ENCODE measurements at regions not wholly inside any gene's neighbourhood (a gene's known extent, or its start where the extent isn't known, plus 50 kb on each side); places are given as distances from the start of the nearest gene placed in this dataset.
A peak's percentile ranks its signal among the peaks of the same experiment; 100 is the strongest.

DNA sequence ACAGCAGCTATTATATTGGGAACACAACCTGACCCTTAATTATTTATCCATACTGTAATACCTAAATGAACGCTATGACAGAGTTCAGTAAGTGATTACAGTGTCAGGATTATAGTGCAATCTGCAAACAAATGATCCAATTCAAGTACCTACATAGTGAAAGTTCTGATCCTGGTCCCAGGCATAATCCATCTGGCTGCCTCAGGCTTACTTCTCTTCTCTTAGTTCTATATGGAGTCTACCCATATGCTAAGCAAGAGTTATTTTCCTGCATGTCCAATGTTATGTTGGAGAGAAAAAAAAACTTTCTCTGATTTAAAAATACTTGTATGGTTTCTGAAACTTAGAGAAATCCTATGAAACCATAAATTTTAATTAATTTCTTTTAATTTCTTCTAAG is 1487.7 kb upstream of the SLC10A2 start:
- no peaks in the 10 kb centered on the region for H3K27me3 ChIP-seq
- no peaks in the 10 kb centered on the region for H3K4me1 ChIP-seq
- DNase-seq, result no peak
- no peaks in the 10 kb centered on the region for H3K36me3 ChIP-seq
- H3K27ac ChIP-seq, result no peak overlapping the region
- H3K9me3 ChIP-seq, result no peaks in the 10 kb centered on the region
- TF ChIP-seq POLR2A (IDR thresholded peaks at IDR 0.05) (no peak), CTCF (IDR thresholded peaks at IDR 0.05) (no peak)
- intact Hi-C loops (cut with DNase I), result no loop called here
- H3K4me3 ChIP-seq (replicated peaks in 1 of 3), result no peak overlapping the region
- whole genome bisulfite sequencing, 2 donors, result 94 to 100% methylated on average over 1 of the region's 1 CpG

DNA sequence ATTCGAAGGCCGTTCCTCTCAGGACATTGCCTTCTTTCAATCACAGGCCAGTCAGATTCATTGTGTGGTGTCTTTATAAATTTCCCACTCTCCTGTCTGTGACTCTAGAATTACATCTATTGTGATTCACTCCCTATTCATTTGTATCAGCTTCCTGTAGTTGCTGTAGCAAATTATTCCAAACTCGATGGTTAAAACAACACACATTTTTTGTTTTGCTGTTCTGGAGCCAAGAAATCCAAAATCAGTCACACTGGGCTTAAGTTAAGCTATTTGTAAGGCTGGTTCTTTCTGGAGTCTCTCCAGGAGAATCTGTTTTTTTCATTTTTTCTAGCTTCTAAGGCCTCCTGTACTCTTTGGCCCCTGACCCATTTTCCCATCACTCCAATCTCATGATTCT is 1487.0 kb upstream of the SLC10A2 start:
- no peaks in the 10 kb centered on the region for H3K9me3 ChIP-seq
- H3K4me1 ChIP-seq, result no peaks in the 10 kb centered on the region
- no peak overlapping the region for H3K4me3 ChIP-seq (replicated peaks in 1 of 3)
- 61 to 64% methylated on average over 3 of the region's 3 CpGs for WGBS, 2 donors
- no peaks in the 10 kb centered on the region for H3K36me3 ChIP-seq
- intact Hi-C loops (cut with DNase I), result no loop called here
- H3K27ac ChIP-seq, result no peak overlapping the region
- no peak for DNase-seq
- no peaks in the 10 kb centered on the region for H3K27me3 ChIP-seq
- TF ChIP-seq CTCF (IDR thresholded peaks at IDR 0.05) (no peak), POLR2A (IDR thresholded peaks at IDR 0.05) (no peak)

DNA sequence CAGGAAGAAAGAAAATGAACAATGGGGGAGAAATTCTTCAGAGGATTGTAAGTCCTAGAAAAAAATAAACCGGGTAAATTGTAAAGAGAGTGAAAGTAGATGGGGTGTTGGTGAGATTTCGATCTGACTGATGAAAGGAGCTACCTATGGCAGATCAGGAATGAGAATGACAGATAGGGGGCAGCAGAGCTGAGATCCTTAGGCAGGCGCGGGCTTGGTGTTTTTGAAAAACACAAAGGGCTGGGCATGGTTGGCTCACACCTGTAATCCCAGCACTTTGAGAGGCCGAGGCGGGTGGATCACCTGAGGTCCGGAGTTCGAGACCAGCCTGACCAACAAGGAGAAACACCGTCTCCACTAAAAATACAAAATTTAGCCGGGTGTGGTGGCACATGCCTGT is 1468.6 kb upstream of the SLC10A2 start:
- H3K27ac ChIP-seq, result no peak overlapping the region
- TF ChIP-seq POLR2A (IDR thresholded peaks at IDR 0.05) (no peak), CTCF (IDR thresholded peaks at IDR 0.05) (peak in 1 of 6 experiments; percentile 6)
- no peak overlapping the region for H3K4me3 ChIP-seq (replicated peaks in 1 of 3)
- H3K27me3 ChIP-seq, result no peaks in the 10 kb centered on the region
- WGBS, 2 donors, result 94% methylated on average over 10 of the region's 10 CpGs
- no peaks in the 10 kb centered on the region for H3K36me3 ChIP-seq
- H3K9me3 ChIP-seq, result no peaks in the 10 kb centered on the region
- intact Hi-C loops (cut with DNase I), result no loop called here
- no peak for DNase-seq
- no peaks in the 10 kb centered on the region for H3K4me1 ChIP-seq

GRCh38 chr13:104532132-104532531 is 1465.9 kb upstream of the SLC10A2 start:
- no peaks in the 10 kb centered on the region for H3K27me3 ChIP-seq
- H3K36me3 ChIP-seq, result no peaks in the 10 kb centered on the region
- H3K4me3 ChIP-seq (replicated peaks in 1 of 3), result no peak overlapping the region
- no peak overlapping the region for H3K27ac ChIP-seq
- TF ChIP-seq CTCF (IDR thresholded peaks at IDR 0.05) (no peak), POLR2A (IDR thresholded peaks at IDR 0.05) (no peak)
- no peak for DNase-seq
- intact Hi-C loops (cut with DNase I), result no loop called here
- H3K4me1 ChIP-seq, result no peaks in the 10 kb centered on the region
- H3K9me3 ChIP-seq, result no peaks in the 10 kb centered on the region

- no peak overlapping the region for H3K27ac ChIP-seq
- no peaks in the 10 kb centered on the region for H3K9me3 ChIP-seq
- H3K36me3 ChIP-seq, result no peaks in the 10 kb centered on the region
- H3K4me3 ChIP-seq (replicated peaks in 1 of 3), result no peak overlapping the region
- H3K4me1 ChIP-seq, result no peaks in the 10 kb centered on the region
- no peaks in the 10 kb centered on the region for H3K27me3 ChIP-seq
- TF ChIP-seq POLR2A (IDR thresholded peaks at IDR 0.05) (no peak), CTCF (IDR thresholded peaks at IDR 0.05) (no peak)
- DNase-seq, result no peak
- intact Hi-C loops (cut with DNase I), result no loop called here
Observed at GRCh38 chr13:104530741-104531140, 1464.5 kb upstream of the SLC10A2 start.

All from thyroid gland (tissue), 4 donors.